NCI-H748 (cell line): ENCODE measurements at regions not wholly inside any gene's neighbourhood (a gene's known extent, or its start where the extent isn't known, plus 50 kb on each side); places are given as distances from the start of the nearest gene placed in this dataset.
A peak's percentile ranks its signal among the peaks of the same experiment; 100 is the strongest.
"Not testable (repeated sequence)": the region's sequence is repeated elsewhere in the genome, so short reads cannot be mapped to it uniquely, and the experiment has no call there.

Experiments
- DNase-seq: peaks from one replicate; lab custom pipeline; 2025; ENCODE audit not compliant: unreplicated experiment; lab: John Stamatoyannopoulos, UW

GRCh38 chr5:155489949-155490348 lies 476.4 kb downstream of the KIF4B start:
- no peak for DNase-seq

- DNase-seq: no peak
Observed at GRCh38 chr5:155492191-155492590, 478.6 kb downstream of the KIF4B start.

- no peak for DNase-seq
Observed at GRCh38 chr5:155504606-155505005, 491.1 kb downstream of the KIF4B start.

GRCh38 chr5:155507363-155507762 lies 493.8 kb downstream of the KIF4B start:
- DNase-seq: no peak

- DNase-seq: no peak
Observed at GRCh38 chr5:155508673-155509072, 495.1 kb downstream of the KIF4B start.

GRCh38 chr5:155512329-155512728 lies 498.8 kb downstream of the KIF4B start:
- no peak for DNase-seq

- no peak for DNase-seq
Observed at GRCh38 chr5:155514105-155514563, 500.6 kb downstream of the KIF4B start.

- peak; percentile 19 for DNase-seq
Observed at GRCh38 chr5:155522540-155522939, 509.0 kb downstream of the KIF4B start.

GRCh38 chr5:155529362-155529761 lies 515.8 kb downstream of the KIF4B start:
- DNase-seq: no peak

- DNase-seq: no peak
Observed at GRCh38 chr5:155530046-155530445, 516.5 kb downstream of the KIF4B start.

GRCh38 chr5:155532621-155533311 lies 519.2 kb downstream of the KIF4B start:
- no peak for DNase-seq

GRCh38 chr5:155540000-155540595 lies 526.5 kb downstream of the KIF4B start:
- peak; percentile 96 for DNase-seq

- peak; percentile 19 for DNase-seq
Observed at GRCh38 chr5:155546075-155546474, 532.5 kb downstream of the KIF4B start.

- DNase-seq: no peak
Observed at GRCh38 chr5:155554500-155554899, 540.9 kb downstream of the KIF4B start.

- DNase-seq: no peak
Observed at GRCh38 chr5:155556222-155556621, 542.7 kb downstream of the KIF4B start.

GRCh38 chr5:155556700-155557099 lies 543.1 kb downstream of the KIF4B start:
- DNase-seq: no peak

- no peak for DNase-seq
Observed at GRCh38 chr5:155562158-155562557, 548.6 kb downstream of the KIF4B start.

GRCh38 chr5:155564541-155564940 lies 551.0 kb downstream of the KIF4B start:
- no peak for DNase-seq

GRCh38 chr5:155575861-155576260 lies 562.3 kb downstream of the KIF4B start:
- DNase-seq: no peak

GRCh38 chr5:155586808-155587207 lies 573.3 kb downstream of the KIF4B start:
- not testable (repeated sequence) for DNase-seq

- DNase-seq: peak; percentile 89
Observed at GRCh38 chr5:155587458-155587857, 573.9 kb downstream of the KIF4B start.

- DNase-seq: peak; percentile 6
Observed at GRCh38 chr5:155591273-155591672, 577.7 kb downstream of the KIF4B start.

GRCh38 chr5:155594270-155594669 lies 580.7 kb downstream of the KIF4B start:
- no peak for DNase-seq
